TTC549 (cell line): ENCODE measurements at regions not wholly inside any gene's neighbourhood (a gene's known extent, or its start where the extent isn't known, plus 50 kb on each side); places are given as distances from the start of the nearest gene placed in this dataset.
"Not testable (repeated sequence)": the region's sequence is repeated elsewhere in the genome, so short reads cannot be mapped to it uniquely, and the experiment has no call there.

Experiments used
- FAIRE-seq: peaks from 2 replicates; lab custom pipeline; 2012; peaks lifted over from hg19 to GRCh38; lab: Jason Lieb, UNC

GRCh38 chr2:43013821-43014345, 212.5 kb downstream of the ZFP36L2 start:
- no peak for FAIRE-seq

GRCh38 chr2:43012966-43013365, 213.4 kb downstream of the ZFP36L2 start:
- peak; percentile 89 for FAIRE-seq

GRCh38 chr2:43011158-43011491, 215.3 kb downstream of the ZFP36L2 start:
- no peak for FAIRE-seq

- FAIRE-seq = no peak
These were observed 215.8 kb downstream of the ZFP36L2 start for GRCh38 chr2:43010438-43011157.

- no peak for FAIRE-seq
These were observed 217.0 kb downstream of the ZFP36L2 start for GRCh38 chr2:43009448-43009847.

- no peak for FAIRE-seq
These were observed 216.0 kb upstream of the HAAO start for GRCh38 chr2:43008388-43008787.

- no peak for FAIRE-seq
These were observed 215.5 kb upstream of the HAAO start for GRCh38 chr2:43007901-43008300.

- FAIRE-seq = no peak
These were observed 214.6 kb upstream of the HAAO start for GRCh38 chr2:43006834-43007543.

GRCh38 chr2:43005975-43006833, 213.8 kb upstream of the HAAO start:
- no peak for FAIRE-seq

GRCh38 chr2:43005245-43005974, 213.0 kb upstream of the HAAO start:
- no peak for FAIRE-seq

GRCh38 chr2:43004879-43005244, 212.5 kb upstream of the HAAO start:
- no peak for FAIRE-seq

GRCh38 chr2:43004126-43004865, 211.9 kb upstream of the HAAO start:
- FAIRE-seq = not testable (repeated sequence)

- FAIRE-seq = no peak
These were observed 211.3 kb upstream of the HAAO start for GRCh38 chr2:43003702-43004101.

GRCh38 chr2:43001787-43002468, 209.5 kb upstream of the HAAO start:
- FAIRE-seq = no peak

- FAIRE-seq = no peak
These were observed 208.6 kb upstream of the HAAO start for GRCh38 chr2:43001055-43001378.

GRCh38 chr2:43000242-43001054, 208.1 kb upstream of the HAAO start:
- FAIRE-seq = no peak

- no peak for FAIRE-seq
These were observed 207.5 kb upstream of the HAAO start for GRCh38 chr2:42999856-43000241.

GRCh38 chr2:42999391-42999841, 207.0 kb upstream of the HAAO start:
- FAIRE-seq = no peak

- no peak for FAIRE-seq
These were observed 206.3 kb upstream of the HAAO start for GRCh38 chr2:42998721-42999120.

GRCh38 chr2:42996528-42996927, 204.1 kb upstream of the HAAO start:
- FAIRE-seq = no peak
